Fibroblast of lung (primary cell): ENCODE measurements at regions not wholly inside any gene's neighbourhood (a gene's known extent, or its start where the extent isn't known, plus 50 kb on each side); places are given as distances from the start of the nearest gene placed in this dataset.

Source experiments
- DNase-seq, 2 donors: peaks; one replicate each; pipeline versions ENCODE4 v3.0.0 to v3.0.0-alpha.2; 2010; ENCODE audit warnings: low read depth in 2 of 2
- H2AFZ ChIP-seq: 2 replicates; pipeline ENCODE4 v1.5.1; 2012; ENCODE audit warnings: low read length, control low read depth, inconsistent platforms
- H3K27ac ChIP-seq: 2 replicates; pipeline ENCODE4 v1.5.1; 2011; ENCODE audit warnings: low read length, control low read depth; ENCODE audit not compliant: insufficient read depth
- H3K27me3 ChIP-seq: 2 replicates; pipeline ENCODE4 v1.5.1; 2011; ENCODE audit warnings: mild to moderate bottlenecking, low read length; ENCODE audit not compliant: control insufficient read depth, insufficient read depth
- H3K36me3 ChIP-seq: 2 replicates; pipeline ENCODE4 v1.5.1; 2011; ENCODE audit warnings: low read length; ENCODE audit not compliant: control insufficient read depth, insufficient read depth
- H3K4me1 ChIP-seq: 2 replicates; pipeline ENCODE4 v1.5.1; 2011; ENCODE audit warnings: low read length; ENCODE audit not compliant: control insufficient read depth, insufficient read depth; ENCODE audit errors: extremely low read depth
- H3K4me2 ChIP-seq: 2 replicates; pipeline ENCODE4 v1.5.1; 2011; ENCODE audit warnings: low read length, control low read depth; ENCODE audit not compliant: insufficient read depth; ENCODE audit errors: extremely low read depth
- H3K4me3 ChIP-seq, 4 experiments: fragments of 200-600 bp in 1 of 4; sonication (generic) in 1 of 4; replicated peaks in 1 of 4; 2 replicates each; pipeline ENCODE4 v1.5.1; 2011 to 2016; ENCODE audit warnings: low read length in 4 of 4, low read depth in 3 of 4, mild to moderate bottlenecking in 3 of 4, control low read depth in 2 of 4, inconsistent platforms in 1 of 4, mixed read lengths in 1 of 4; ENCODE audit not compliant: insufficient read depth in 1 of 4; ENCODE audit errors: control extremely low read depth in 1 of 4
- H3K79me2 ChIP-seq: 2 replicates; pipeline ENCODE4 v1.5.1; 2012; ENCODE audit warnings: mild to moderate bottlenecking, low read length, inconsistent platforms; ENCODE audit not compliant: control insufficient read depth, insufficient read depth
- H3K9ac ChIP-seq: 2 replicates; pipeline ENCODE4 v1.5.1; 2011; ENCODE audit warnings: mild to moderate bottlenecking, low read length, control low read depth; ENCODE audit not compliant: insufficient read depth
- H3K9me3 ChIP-seq: 2 replicates; pipeline ENCODE4 v1.5.1; 2012; ENCODE audit warnings: low read depth, low read length; ENCODE audit not compliant: control insufficient read depth, insufficient read depth
- H4K20me1 ChIP-seq: 2 replicates; pipeline ENCODE4 v1.5.1; 2011; ENCODE audit warnings: low read length; ENCODE audit not compliant: control insufficient read depth, insufficient read depth; ENCODE audit errors: extremely low read depth
- CTCF ChIP-seq, 2 donors: IDR thresholded peaks in 1 of 2; conservative IDR thresholded peaks in 1 of 2; 1 replicate in 1 of 2; 2 replicates in 1 of 2; pipeline ENCODE4 v1.5.1; 2011 to 2012; ENCODE audit warnings: low read length in 2 of 2, control low read depth in 1 of 2, inconsistent platforms in 1 of 2, low read depth in 1 of 2, mild to moderate bottlenecking in 1 of 2
- EZH2 ChIP-seq: IDR thresholded peaks from 2 replicates; pipeline ENCODE4 v1.5.1; 2012; ENCODE audit warnings: low read length, control low read depth, mild to moderate bottlenecking; ENCODE audit errors: missing control alignments

GRCh38 chr21:35861661-35862060 is 198.7 kb downstream of the SETD4 start:
- H3K9ac ChIP-seq: no peak overlapping the region
- no peak overlapping the region for H3K4me3 ChIP-seq
- H3K27me3 ChIP-seq: no peaks in the 10 kb centered on the region
- no peaks in the 10 kb centered on the region for H3K4me1 ChIP-seq
- H3K9me3 ChIP-seq: no peaks in the 10 kb centered on the region
- H3K4me2 ChIP-seq: no peak overlapping the region
- H3K79me2 ChIP-seq: no peaks in the 10 kb centered on the region
- H3K36me3 ChIP-seq: no peaks in the 10 kb centered on the region
- no peaks in the 10 kb centered on the region for H4K20me1 ChIP-seq
- no peak overlapping the region for H3K27ac ChIP-seq
- DNase-seq: peak in 1 of 2 donors; percentile 3
- no peak overlapping the region for H2AFZ ChIP-seq
- TF ChIP-seq EZH2 (no peak), CTCF (conservative IDR thresholded peaks at IDR 0.05 in 1 of 2, IDR thresholded peaks at IDR 0.05 in 1 of 2; ENCODE audit: low read depth in 1 of 2, low read length in 2 of 2) (no peak)

- H3K9ac ChIP-seq: no peak overlapping the region
- no peaks in the 10 kb centered on the region for H3K4me1 ChIP-seq
- no peak overlapping the region for H3K4me2 ChIP-seq
- DNase-seq: no peak
- no peak overlapping the region for H3K4me3 ChIP-seq
- no peak overlapping the region for H2AFZ ChIP-seq
- no peak overlapping the region for H3K27ac ChIP-seq
- TF ChIP-seq EZH2: no peak
- TF ChIP-seq CTCF (conservative IDR thresholded peaks at IDR 0.05 in 1 of 2, IDR thresholded peaks at IDR 0.05 in 1 of 2; ENCODE audit: low read depth in 1 of 2, low read length in 2 of 2): no peak
- H3K9me3 ChIP-seq: no peaks in the 10 kb centered on the region
- no peaks in the 10 kb centered on the region for H3K27me3 ChIP-seq
- H3K79me2 ChIP-seq: no peaks in the 10 kb centered on the region
- no peaks in the 10 kb centered on the region for H3K36me3 ChIP-seq
- no peaks in the 10 kb centered on the region for H4K20me1 ChIP-seq
These were observed 200.0 kb downstream of the SETD4 start for GRCh38 chr21:35860189-35860869.

GRCh38 chr21:35859677-35860076 is 200.6 kb downstream of the SETD4 start:
- no peak overlapping the region for H3K4me2 ChIP-seq
- no peaks in the 10 kb centered on the region for H3K27me3 ChIP-seq
- H3K9ac ChIP-seq: no peak overlapping the region
- H3K4me3 ChIP-seq: no peak overlapping the region
- TF ChIP-seq EZH2: no peak
- TF ChIP-seq CTCF (conservative IDR thresholded peaks at IDR 0.05 in 1 of 2, IDR thresholded peaks at IDR 0.05 in 1 of 2; ENCODE audit: low read depth in 1 of 2, low read length in 2 of 2): no peak
- no peak for DNase-seq
- H3K36me3 ChIP-seq: no peaks in the 10 kb centered on the region
- H3K27ac ChIP-seq: no peak overlapping the region
- H4K20me1 ChIP-seq: no peaks in the 10 kb centered on the region
- no peak overlapping the region for H2AFZ ChIP-seq
- H3K4me1 ChIP-seq: peaks cover 4% of the 10 kb centered on the region
- H3K9me3 ChIP-seq: no peaks in the 10 kb centered on the region
- H3K79me2 ChIP-seq: no peaks in the 10 kb centered on the region
